SU-DHL-6 (cell line): ENCODE measurements at regions not wholly inside any gene's neighbourhood (a gene's known extent, or its start where the extent isn't known, plus 50 kb on each side); places are given as distances from the start of the nearest gene placed in this dataset.
"Not testable (repeated sequence)": the region's sequence is repeated elsewhere in the genome, so short reads cannot be mapped to it uniquely, and the experiment has no call there.

ENCODE experiments used
- H2AFZ ChIP-seq: fragments of 200-600 bp; sonication (generic); 2 replicates; pipeline ENCODE4 v1.6.1; 2014; ENCODE audit warnings: low read depth, mild to moderate bottlenecking, moderate library complexity, mixed read lengths, antibody characterized with exemption, low read length; ENCODE audit not compliant: severe bottlenecking
- H3F3A ChIP-seq: fragments of 200-600 bp; shearing (Covaris generic); 2 replicates; pipeline ENCODE4 v1.6.0; 2016; ENCODE audit warnings: antibody characterized with exemption, mild to moderate bottlenecking; ENCODE audit not compliant: insufficient read depth
- H3K27ac ChIP-seq: fragments of 200-600 bp; sonication (generic); 2 replicates; pipeline ENCODE4 v1.5.1; 2016; ENCODE audit warnings: low read depth, mild to moderate bottlenecking, low read length, moderate library complexity, mixed read lengths
- H3K27me3 ChIP-seq: fragments of 200-600 bp; sonication (generic), shearing (Covaris generic); 2 replicates; pipeline ENCODE4 v1.6.0; 2014; ENCODE audit warnings: mild to moderate bottlenecking, low read length
- H3K36me3 ChIP-seq: fragments of 200-600 bp; sonication (generic); 2 replicates; pipeline ENCODE4 v1.6.1; 2014; ENCODE audit warnings: mild to moderate bottlenecking, low read length, mixed read lengths
- H3K4me2 ChIP-seq: fragments of 300-600, 200-600 bp; shearing (Covaris generic), sonication (generic); 2 replicates; pipeline ENCODE4 v1.6.0; 2014; ENCODE audit warnings: low read length, low read depth, mild to moderate bottlenecking; ENCODE audit not compliant: poor library complexity, severe bottlenecking
- H3K4me3 ChIP-seq: fragments of 200-600 bp; sonication (generic); 2 replicates; pipeline ENCODE4 v1.5.1; 2014; ENCODE audit warnings: antibody characterized with exemption, low read length, mild to moderate bottlenecking, mixed read lengths; ENCODE audit not compliant: insufficient read depth, poor library complexity, severe bottlenecking
- H3K79me2 ChIP-seq: fragments of 200-600 bp; sonication (generic); 2 replicates; pipeline ENCODE4 v1.6.1; 2014; ENCODE audit warnings: mild to moderate bottlenecking, low read length, moderate library complexity; ENCODE audit not compliant: insufficient read depth
- H3K9ac ChIP-seq: fragments of 200-600 bp; sonication (generic); 2 replicates; pipeline ENCODE4 v1.7.0; 2014; ENCODE audit warnings: mild to moderate bottlenecking, low read length
- H3K9me2 ChIP-seq: fragments of 200-600 bp; sonication (generic); replicated peaks from 2 replicates; pipeline ENCODE4 v1.6.1; 2014; ENCODE audit warnings: low read length; ENCODE audit not compliant: insufficient read depth
- H3K9me3 ChIP-seq: fragments of 200-600 bp; sonication (generic); 2 replicates; pipeline ENCODE4 v1.6.1; 2014; ENCODE audit warnings: low read length, mixed read lengths; ENCODE audit not compliant: insufficient read depth
- H4K20me1 ChIP-seq: fragments of 200-600 bp; sonication (generic); 2 replicates; pipeline ENCODE4 v1.6.1; 2014; ENCODE audit warnings: low read depth, mild to moderate bottlenecking, antibody characterized with exemption, low read length, moderate library complexity, mixed read lengths
- EZH2phosphoT487 ChIP-seq: fragments of 200-600 bp; sonication (generic), shearing (Covaris generic); conservative IDR thresholded peaks from 2 replicates; pipeline ENCODE4 v1.6.1; 2018; ENCODE audit warnings: mild to moderate bottlenecking, antibody characterized with exemption, low read length, moderate library complexity, mixed read lengths
- TF ChIP-seq, protein P1 (sequence below): fragments of 200-600 bp; sonication (generic); IDR thresholded peaks from one replicate; pipeline ENCODE4 v1.5.1; 2017; ENCODE audit warnings: antibody characterized with exemption, mild to moderate bottlenecking, low read length, moderate library complexity; ENCODE audit not compliant: insufficient read depth, poor library complexity, severe bottlenecking

DNA sequence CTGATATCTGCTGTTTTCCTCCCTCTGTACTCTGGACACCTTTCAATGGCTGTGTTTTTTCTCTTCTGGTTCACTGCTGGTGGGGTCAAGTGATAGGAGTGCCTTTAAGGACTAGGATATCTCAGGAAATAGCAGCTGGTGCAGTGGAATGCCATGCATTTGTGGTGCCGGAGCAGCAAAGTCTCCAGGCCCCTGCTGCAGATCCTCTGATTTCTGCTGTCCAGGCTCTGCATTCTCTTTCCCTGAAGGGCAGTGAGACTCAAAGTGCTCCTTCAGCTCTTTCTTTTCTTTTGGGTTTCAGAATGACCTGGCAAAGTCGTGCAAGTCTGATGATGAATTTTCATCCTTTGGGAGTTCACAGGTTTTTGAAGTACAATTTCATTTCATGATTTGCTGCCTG is 774.3 kb downstream of the FAM181B start:
- Histone ChIP-seq H3K9me2 (no peaks in the 10 kb centered on the region), H3K27ac (no peak overlapping the region), H3K9me3 (no peaks in the 10 kb centered on the region), H4K20me1 (no peaks in the 10 kb centered on the region), H3F3A (no peaks in the 10 kb centered on the region), H2AFZ (no peak overlapping the region), H3K79me2 (no peaks in the 10 kb centered on the region), H3K4me3 (no peak overlapping the region), H3K9ac (no peak overlapping the region), H3K27me3 (no peaks in the 10 kb centered on the region), H3K36me3 (no peaks in the 10 kb centered on the region), H3K4me2 (no peak overlapping the region)
- TF ChIP-seq, protein P1, sequence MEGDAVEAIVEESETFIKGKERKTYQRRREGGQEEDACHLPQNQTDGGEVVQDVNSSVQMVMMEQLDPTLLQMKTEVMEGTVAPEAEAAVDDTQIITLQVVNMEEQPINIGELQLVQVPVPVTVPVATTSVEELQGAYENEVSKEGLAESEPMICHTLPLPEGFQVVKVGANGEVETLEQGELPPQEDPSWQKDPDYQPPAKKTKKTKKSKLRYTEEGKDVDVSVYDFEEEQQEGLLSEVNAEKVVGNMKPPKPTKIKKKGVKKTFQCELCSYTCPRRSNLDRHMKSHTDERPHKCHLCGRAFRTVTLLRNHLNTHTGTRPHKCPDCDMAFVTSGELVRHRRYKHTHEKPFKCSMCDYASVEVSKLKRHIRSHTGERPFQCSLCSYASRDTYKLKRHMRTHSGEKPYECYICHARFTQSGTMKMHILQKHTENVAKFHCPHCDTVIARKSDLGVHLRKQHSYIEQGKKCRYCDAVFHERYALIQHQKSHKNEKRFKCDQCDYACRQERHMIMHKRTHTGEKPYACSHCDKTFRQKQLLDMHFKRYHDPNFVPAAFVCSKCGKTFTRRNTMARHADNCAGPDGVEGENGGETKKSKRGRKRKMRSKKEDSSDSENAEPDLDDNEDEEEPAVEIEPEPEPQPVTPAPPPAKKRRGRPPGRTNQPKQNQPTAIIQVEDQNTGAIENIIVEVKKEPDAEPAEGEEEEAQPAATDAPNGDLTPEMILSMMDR = no peak
- no peak for TF ChIP-seq EZH2phosphoT487

DNA sequence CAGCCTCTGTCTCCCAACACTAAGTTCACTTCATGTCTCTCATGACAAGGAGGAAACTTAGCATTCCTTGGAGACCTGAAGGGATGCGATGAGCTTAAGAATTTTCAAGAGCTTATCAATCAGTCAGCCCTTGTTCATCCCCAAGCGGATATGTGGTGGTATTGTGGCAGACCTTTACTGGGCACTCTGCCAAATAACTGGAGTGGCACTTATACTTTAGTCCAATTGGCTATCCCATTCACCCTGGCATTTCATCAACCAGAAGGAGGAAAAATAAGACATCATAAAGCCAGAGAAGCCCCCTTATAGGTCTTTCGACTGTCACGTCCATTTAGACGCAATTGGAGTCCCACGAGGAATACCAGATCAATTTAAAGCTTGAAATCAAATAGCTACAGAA is 779.4 kb downstream of the FAM181B start:
- not testable (repeated sequence) for H3K9ac ChIP-seq, H2AFZ ChIP-seq, H3K4me2 ChIP-seq, H3K79me2 ChIP-seq, H3K4me3 ChIP-seq, H4K20me1 ChIP-seq, H3K9me2 ChIP-seq, H3K36me3 ChIP-seq, H3K27me3 ChIP-seq, H3K9me3 ChIP-seq, H3F3A ChIP-seq, H3K27ac ChIP-seq

DNA sequence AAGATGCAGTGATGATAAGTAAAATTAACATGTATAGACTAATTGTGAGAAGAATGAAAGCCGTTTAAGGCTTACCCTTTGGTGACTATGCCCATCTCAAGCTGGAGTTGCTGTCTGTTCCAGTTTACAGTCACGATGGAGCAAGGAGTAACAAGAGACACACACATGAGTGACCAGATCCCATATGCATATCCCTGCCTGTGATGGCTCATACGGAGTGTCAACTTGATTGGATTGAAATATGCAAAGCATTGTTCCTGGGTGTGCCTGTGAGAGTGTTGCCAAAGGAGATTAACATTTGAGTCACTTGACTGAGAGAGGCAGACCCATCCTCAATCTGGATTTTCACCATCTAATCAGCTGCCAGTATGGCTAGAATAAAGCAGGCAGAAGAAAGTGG is 786.8 kb downstream of the FAM181B start:
- Histone ChIP-seq H3K9me3 (no peaks in the 10 kb centered on the region), H3K9ac (no peak overlapping the region), H3K27me3 (no peaks in the 10 kb centered on the region), H3K4me3 (no peak overlapping the region), H3K79me2 (no peaks in the 10 kb centered on the region), H2AFZ (no peak overlapping the region), H3K36me3 (no peaks in the 10 kb centered on the region), H4K20me1 (no peaks in the 10 kb centered on the region), H3K9me2 (no peaks in the 10 kb centered on the region), H3K4me2 (no peak overlapping the region), H3K27ac (no peak overlapping the region), H3F3A (no peaks in the 10 kb centered on the region)
- TF ChIP-seq, protein P1 = no peak
- no peak for TF ChIP-seq EZH2phosphoT487

DNA sequence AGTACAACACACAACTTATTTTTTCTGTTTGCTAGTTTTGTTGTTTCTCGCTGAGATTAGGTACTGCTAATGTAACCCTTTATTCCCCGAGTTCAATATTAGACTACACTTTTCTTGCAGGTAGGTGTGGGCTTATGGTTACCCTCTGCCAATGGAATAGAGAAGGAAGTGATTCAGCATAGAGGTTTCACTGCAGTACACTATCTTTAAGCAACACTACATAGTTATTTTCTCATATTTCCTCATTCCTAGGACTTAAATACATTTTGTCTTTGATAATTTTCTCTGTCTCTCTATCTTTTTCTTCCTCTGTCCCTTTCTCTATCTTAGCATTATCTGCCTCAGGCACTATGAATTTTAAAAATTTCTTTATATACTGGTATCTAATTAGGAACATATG is 791.0 kb downstream of the FAM181B start:
- TF ChIP-seq EZH2phosphoT487 = no peak
- TF ChIP-seq, protein P1 = no peak
- Histone ChIP-seq H3K27me3 (no peaks in the 10 kb centered on the region), H3K4me2 (no peak overlapping the region), H3K9me3 (no peaks in the 10 kb centered on the region), H3K4me3 (no peak overlapping the region), H4K20me1 (no peaks in the 10 kb centered on the region), H3F3A (no peaks in the 10 kb centered on the region), H3K36me3 (no peaks in the 10 kb centered on the region), H2AFZ (no peak overlapping the region), H3K9me2 (no peaks in the 10 kb centered on the region), H3K79me2 (no peaks in the 10 kb centered on the region), H3K9ac (no peak overlapping the region), H3K27ac (no peak overlapping the region)
